Thoracic aorta (tissue), 2 donors: ENCODE measurements at regions not wholly inside any gene's neighbourhood (a gene's known extent, or its start where the extent isn't known, plus 50 kb on each side); places are given as distances from the start of the nearest gene placed in this dataset.

Experiments
- ATAC-seq: fragments of 150-250 bp; one replicate; pipeline ENCODE4 v1.8.0; 2017; ENCODE audit warnings: low read depth; ENCODE audit not compliant: insufficient number of reproducible peaks, low FRiP score
- DNase-seq: peaks from one replicate; pipeline ENCODE4 v3.0.0-alpha.2; 2020; ENCODE audit warnings: low spot score
- H3K27ac ChIP-seq, 2 donors: fragments of 200-600 bp; sonication (generic); 1 replicate in 1 of 2; 2 replicates in 1 of 2; pipeline ENCODE4 v1.5.1; 2016; ENCODE audit warnings: mild to moderate bottlenecking in 2 of 2, moderate library complexity in 2 of 2
- H3K27me3 ChIP-seq: fragments of 200-600 bp; sonication (generic); replicated peaks from 2 replicates; pipeline ENCODE4 v1.6.0; 2016; ENCODE audit warnings: mild to moderate bottlenecking; ENCODE audit not compliant: insufficient read depth
- H3K36me3 ChIP-seq: fragments of 200-600 bp; sonication (generic); one replicate; pipeline ENCODE4 v1.5.1; 2016
- H3K4me1 ChIP-seq, 2 donors: fragments of 200-600 bp; sonication (generic); 1 replicate in 1 of 2; 2 replicates in 1 of 2; pipeline versions ENCODE4 v1.5.1 to v1.6.0; 2016; ENCODE audit warnings: low read depth in 2 of 2, mild to moderate bottlenecking in 1 of 2; ENCODE audit not compliant: control insufficient read depth in 1 of 2
- H3K4me3 ChIP-seq: fragments of 200-600 bp; sonication (generic); 2 replicates; pipeline ENCODE4 v1.5.1; 2016; ENCODE audit warnings: mild to moderate bottlenecking
- H3K9me3 ChIP-seq: fragments of 200-600 bp; sonication (generic); 2 replicates; pipeline ENCODE4 v1.5.1; 2016
- CTCF ChIP-seq: fragments of 200-600 bp; sonication (generic); IDR thresholded peaks from one replicate; pipeline ENCODE4 v1.5.1; 2019; ENCODE audit warnings: antibody characterized with exemption

DNA sequence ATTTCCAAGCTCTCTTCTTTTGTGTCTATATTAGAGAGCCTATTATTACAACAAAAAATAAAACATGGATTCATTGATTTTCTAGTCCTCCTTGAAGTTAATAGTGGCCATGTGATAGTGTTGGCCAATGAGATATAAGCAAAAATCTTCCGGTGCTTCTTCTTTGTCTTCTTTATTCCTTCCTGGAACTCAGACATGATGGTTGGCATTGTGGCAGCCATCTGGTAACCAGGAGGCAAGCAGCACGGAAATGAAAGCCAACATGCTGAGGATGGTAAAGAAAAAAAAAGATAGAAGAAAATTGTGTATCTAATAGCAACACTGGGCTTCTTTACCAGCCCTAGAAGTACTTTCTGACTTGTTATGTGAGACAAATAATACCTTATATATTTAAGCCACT lies 50.8 kb upstream of the SEL1L start:
- no peak overlapping the region for H3K27ac ChIP-seq
- H3K27me3 ChIP-seq, result no peaks in the 10 kb centered on the region
- no peaks in the 10 kb centered on the region for H3K4me1 ChIP-seq
- H3K4me3 ChIP-seq, result no peak overlapping the region
- DNase-seq (no peak), ATAC-seq (no peak)
- TF ChIP-seq CTCF, result no peak
- no peaks in the 10 kb centered on the region for H3K36me3 ChIP-seq
- no peaks in the 10 kb centered on the region for H3K9me3 ChIP-seq

- DNase-seq (no peak), ATAC-seq (no peak)
- no peaks in the 10 kb centered on the region for H3K27me3 ChIP-seq
- H3K4me3 ChIP-seq, result no peak overlapping the region
- no peaks in the 10 kb centered on the region for H3K9me3 ChIP-seq
- no peak for TF ChIP-seq CTCF
- H3K27ac ChIP-seq, result no peak overlapping the region
- H3K36me3 ChIP-seq, result no peaks in the 10 kb centered on the region
- H3K4me1 ChIP-seq, result peaks cover 5 to 8% of the 10 kb centered on the region in 2 donors
Measured at GRCh38 chr14:81589381-81590065, 55.9 kb upstream of the SEL1L start.

DNA sequence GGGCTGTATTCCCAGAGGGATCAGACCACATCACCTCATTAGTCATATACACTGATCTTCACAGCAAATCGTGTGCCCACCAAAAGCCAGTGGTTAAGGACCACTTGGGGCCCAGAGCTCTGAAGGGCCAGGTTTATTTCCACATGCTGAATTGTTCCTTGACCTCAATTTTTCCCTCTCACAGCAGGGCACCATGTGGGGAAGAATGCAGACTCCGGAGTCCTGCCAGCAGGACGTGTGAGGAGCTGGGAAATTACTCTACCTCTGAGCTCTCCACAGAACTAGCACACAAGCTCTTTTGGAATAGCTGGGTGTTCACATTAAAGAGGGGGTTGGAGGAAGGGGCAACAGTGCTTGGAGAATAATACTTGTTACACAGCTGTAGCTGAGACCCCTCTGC lies 57.6 kb upstream of the SEL1L start:
- no peak for DNase-seq
- H3K27ac ChIP-seq, result no peak overlapping the region
- H3K36me3 ChIP-seq, result no peaks in the 10 kb centered on the region
- no peaks in the 10 kb centered on the region for H3K9me3 ChIP-seq
- no peaks in the 10 kb centered on the region for H3K27me3 ChIP-seq
- ATAC-seq, result no peak
- TF ChIP-seq CTCF, result no peak
- H3K4me3 ChIP-seq, result no peak overlapping the region
- H3K4me1 ChIP-seq, result peaks cover 5 to 18% of the 10 kb centered on the region in 2 donors

GRCh38 chr14:81594012-81594411 lies 60.4 kb upstream of the SEL1L start:
- H3K27me3 ChIP-seq, result no peaks in the 10 kb centered on the region
- no peaks in the 10 kb centered on the region for H3K9me3 ChIP-seq
- peak overlapping the region; percentile 12 to 48 for H3K27ac ChIP-seq
- ATAC-seq, result no peak
- H3K36me3 ChIP-seq, result no peaks in the 10 kb centered on the region
- H3K4me3 ChIP-seq, result no peak overlapping the region
- DNase-seq, result peak; percentile 13
- peaks cover 5 to 18% of the 10 kb centered on the region in 2 donors for H3K4me1 ChIP-seq
- TF ChIP-seq CTCF, result no peak

- ATAC-seq (no peak), DNase-seq (no peak)
- Histone ChIP-seq H3K27ac (no peak overlapping the region), H3K27me3 (no peaks in the 10 kb centered on the region), H3K4me3 (no peak overlapping the region), H3K4me1 (no peaks in the 10 kb centered on the region), H3K9me3 (no peaks in the 10 kb centered on the region), H3K36me3 (no peaks in the 10 kb centered on the region)
- TF ChIP-seq CTCF, result no peak
Measured at GRCh38 chr14:81605660-81606059, 72.0 kb upstream of the SEL1L start.
